Hematopoietic multipotent progenitor cell treated with erythropoietin and hydrocortisone succinate and interleukin-3 and kit ligand, for 15 days (in vitro differentiated cells): ENCODE measurements at regions not wholly inside any gene's neighbourhood (a gene's known extent, or its start where the extent isn't known, plus 50 kb on each side); places are given as distances from the start of the nearest gene placed in this dataset.
A peak's percentile ranks its signal among the peaks of the same experiment; 100 is the strongest.
"Not testable (repeated sequence)": the region's sequence is repeated elsewhere in the genome, so short reads cannot be mapped to it uniquely, and the experiment has no call there.

Experiments used
- DNase-seq: peaks from one replicate; pipeline ENCODE4 v3.0.0-alpha.2; 2015; ENCODE audit warnings: low spot score

DNA sequence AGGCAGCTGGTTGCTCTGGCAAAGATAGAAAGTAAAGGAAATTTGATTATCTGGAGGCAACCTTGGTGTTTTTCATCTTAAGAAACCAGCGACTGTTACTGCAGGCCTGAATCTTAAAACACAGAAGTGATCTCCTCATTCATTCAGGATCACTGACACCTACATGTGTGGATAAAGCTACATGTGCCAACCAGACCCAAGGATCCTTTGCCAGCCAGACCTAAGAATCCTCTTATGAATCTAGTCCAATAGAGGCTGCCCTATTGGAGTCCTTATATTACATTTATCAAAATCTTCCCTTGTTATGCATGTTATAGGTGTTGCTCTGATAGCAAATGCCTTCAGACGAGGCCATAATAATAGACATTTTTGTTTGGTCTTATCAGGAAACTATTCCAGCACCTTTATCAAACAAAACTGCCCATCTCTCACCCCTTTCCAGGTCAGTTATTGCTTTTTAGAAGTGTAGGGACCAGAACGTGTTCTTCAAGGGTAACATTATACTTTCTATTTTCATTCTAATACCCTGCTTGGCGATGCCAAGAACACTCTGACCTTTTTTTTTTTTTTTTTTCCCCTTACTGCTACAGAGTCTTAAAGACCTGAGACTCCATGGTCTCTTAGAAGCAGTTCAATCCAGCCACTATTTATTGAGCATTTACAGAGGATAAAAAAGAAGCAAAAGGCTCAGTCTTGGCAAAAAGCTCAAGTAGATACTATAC lies 175.5 kb upstream of the PTBP2 start:
- no peak for DNase-seq

DNA sequence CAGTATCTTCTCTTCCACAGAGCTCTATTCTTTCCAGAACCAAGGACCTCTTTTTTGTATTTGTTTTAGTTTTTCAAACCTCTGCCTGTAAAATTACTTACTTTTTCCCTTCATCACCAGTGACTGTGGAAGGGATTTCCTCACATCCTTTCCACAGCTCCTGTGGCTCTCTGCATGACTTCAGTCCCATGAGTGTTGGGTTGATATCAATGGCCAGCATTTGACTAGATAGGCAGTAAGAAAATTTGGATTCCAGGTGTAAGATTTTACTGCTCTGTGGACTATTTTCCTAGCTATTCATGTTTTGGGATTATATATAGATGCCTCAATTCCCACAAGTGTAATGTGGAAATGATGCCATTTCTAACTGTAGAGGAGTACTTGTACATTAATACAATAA lies 171.5 kb upstream of the PTBP2 start:
- DNase-seq = no peak

DNA sequence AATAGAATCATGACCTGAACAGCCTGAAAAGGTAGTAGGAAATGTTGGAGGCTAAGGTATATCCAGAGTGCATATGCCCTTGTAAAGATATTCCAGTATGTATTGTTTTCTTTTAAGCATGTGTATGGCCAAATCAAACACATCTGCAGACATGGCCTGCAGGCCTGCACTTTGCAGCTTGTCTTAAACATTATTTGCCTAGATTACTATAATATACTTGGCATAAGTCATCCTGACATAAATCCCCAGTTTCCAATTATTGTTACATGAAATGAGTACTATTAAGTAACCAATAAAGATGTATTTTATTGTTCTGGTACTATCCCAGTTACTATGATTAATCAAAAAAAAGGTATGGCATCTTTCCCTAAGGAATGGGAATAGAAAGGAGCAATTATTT lies 169.1 kb upstream of the PTBP2 start:
- no peak for DNase-seq

DNA sequence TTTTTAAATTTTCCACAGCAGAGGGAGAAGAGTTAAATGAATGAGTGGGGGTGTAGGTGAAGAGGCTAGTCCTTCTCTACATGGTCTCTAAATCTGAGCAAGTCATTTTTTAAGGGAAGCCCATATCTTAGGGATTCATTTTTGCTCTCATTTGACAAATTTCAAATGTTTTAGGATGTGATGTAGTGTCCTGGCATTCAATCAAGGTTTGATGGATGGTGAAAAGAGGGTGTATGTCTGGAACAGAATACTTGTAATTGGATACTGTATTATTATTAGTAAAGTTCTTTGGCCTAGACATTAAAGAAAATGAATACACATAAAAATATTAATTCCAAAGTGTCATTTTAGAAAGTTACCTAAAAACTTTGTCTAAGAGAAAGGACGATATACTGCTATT lies 167.8 kb upstream of the PTBP2 start:
- DNase-seq = no peak

DNA sequence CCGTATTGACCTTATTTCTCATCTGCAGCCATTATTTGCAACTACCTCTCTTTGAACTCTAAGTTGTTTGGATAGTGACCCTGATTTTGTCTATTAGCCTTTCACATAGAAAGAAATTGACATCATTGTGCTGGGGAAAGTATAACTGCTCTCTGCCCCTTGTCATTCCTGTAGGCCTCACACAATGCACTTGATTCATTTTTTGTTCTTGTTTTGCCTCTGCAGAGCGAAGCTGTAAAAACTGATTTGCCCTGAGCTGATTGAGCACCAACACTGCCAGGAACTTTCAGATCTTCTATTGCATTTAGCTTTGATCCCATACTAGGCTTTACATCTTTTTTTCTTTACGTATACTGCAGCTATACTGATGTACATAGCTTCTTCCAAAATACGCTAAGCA lies 167.2 kb upstream of the PTBP2 start:
- no peak for DNase-seq

DNA sequence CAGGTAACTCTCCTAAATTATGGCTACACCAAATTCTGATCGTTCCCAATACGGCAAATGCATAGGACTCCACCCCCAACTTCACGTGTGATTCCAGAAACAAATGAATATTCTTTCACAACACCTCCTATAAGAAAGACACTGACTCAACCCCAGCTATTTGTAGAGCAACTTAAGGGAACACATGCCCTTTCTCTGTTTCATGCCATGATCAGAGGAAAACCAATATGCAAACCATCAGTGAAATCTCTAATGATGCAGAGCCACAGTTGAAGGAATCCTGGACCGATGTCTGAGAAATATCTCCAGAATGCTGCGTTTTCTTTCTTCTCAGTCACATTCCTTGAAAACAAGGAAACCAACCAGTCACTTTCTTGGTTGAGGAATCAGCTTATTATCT lies 164.2 kb upstream of the PTBP2 start:
- no peak for DNase-seq

DNA sequence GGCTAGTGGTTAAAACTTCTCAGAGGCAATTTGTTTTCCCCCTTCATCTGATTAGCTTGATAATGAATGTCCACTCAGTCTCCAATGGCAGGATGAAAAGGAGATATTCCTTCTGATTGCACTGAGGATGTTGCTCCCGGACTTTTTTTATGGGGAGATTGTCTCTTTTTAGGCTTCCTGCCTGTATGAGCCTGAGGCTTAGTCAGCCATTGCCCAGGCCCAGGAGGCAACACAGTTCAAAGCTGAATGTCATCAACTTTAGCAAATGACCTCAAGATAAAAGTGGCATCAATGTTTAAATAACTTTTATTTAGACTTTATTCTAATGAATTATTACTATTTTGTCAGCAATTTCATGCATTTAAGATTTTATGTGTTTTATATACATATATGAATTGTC lies 162.9 kb upstream of the PTBP2 start:
- no peak for DNase-seq

DNA sequence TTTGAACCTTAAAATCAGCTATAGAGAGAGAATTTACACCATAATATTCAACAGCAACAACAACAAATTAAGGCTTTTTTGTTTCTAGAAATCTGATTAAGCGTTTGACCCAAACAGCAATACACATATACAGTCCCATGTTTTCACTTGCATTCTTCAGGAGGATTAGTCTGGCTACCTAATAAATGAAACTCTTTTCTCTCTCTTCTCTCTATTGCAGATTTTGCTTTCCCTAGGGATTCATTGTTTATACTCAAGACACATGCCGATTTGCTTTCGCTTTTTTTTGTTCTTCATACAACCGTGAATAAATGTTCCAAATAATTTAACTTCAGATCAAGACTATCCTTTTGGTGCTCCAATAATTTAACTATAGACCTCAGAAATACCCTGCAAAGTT lies 162.4 kb upstream of the PTBP2 start:
- DNase-seq = no peak

DNA sequence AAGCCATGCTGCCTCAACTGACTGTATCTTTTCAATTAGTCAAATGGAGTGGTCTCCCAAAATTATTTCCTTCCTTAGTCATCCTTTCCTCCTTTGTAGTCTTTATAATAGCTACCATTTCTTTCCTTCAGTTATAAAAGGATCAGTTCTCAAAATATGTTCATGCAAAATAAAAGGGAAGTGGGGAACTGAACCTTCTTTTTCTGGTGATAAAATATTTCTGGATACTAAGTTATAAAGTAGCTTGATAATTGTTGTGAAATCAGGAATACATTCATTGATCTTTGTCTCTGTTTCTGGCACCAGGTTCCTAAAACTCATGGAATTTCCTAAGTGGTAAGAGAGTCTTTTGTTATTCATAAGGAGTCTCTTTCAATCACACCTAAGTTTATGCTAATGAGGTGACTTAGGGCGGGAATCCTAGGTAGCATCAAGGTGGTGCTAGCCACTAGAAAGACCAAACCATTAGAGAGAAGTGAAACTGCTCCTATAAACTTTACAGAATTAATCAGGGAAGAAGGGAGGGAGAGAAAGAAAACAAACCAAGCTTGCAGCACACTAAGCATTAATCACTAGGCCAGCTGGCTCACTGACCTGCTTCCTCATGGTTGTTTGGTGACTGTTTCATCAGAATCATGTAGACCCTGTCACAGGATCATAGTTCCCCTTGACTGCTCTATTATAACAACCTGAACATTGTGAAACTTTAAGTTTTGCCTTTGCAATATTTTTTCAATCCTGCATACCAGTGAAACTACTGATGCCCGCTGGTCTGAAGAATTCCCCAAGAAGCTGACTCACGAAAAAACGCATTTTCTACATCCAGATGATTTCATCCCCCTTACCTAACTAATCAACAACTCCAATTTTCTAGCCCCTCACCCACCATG lies 161.6 kb upstream of the PTBP2 start:
- no peak for DNase-seq

DNA sequence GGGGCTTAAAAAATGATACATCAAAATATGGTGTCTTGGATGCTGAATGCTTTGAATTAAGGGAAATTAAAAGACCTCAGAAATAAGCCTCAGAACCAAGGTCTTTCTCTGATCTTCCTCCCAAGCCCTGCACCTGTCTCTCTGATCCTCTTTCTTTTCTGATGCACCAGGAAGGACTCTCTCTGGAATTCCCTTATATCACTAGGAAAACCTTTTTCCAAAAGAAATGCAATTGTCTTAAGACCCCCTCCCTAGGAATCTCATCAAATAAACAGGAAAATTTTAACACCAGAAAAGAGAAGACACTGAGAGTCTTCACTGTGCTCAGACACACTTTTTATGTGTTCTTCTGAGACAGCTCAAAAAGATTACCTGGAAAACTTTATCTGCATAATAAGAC lies 159.5 kb upstream of the PTBP2 start:
- DNase-seq = no peak

DNA sequence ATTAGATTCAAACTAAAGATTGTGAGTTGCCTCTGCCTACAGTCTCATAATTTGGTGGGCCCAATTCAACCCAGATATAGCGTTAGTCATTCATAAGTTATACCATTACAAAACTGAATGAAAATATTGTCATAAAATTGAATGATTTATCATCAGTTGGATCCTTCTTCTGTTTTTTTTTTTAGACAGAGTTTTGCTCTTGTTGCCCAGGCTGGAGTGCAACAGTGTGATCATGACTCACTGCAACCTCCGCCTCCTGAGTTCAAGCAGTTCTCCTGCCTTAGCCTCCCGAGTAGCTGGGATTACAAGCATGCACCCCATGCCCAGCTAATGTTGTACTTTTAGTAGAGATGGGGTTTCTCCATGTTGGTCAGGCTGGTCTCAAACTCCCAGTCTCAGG lies 157.2 kb upstream of the PTBP2 start:
- DNase-seq = not testable (repeated sequence)

DNA sequence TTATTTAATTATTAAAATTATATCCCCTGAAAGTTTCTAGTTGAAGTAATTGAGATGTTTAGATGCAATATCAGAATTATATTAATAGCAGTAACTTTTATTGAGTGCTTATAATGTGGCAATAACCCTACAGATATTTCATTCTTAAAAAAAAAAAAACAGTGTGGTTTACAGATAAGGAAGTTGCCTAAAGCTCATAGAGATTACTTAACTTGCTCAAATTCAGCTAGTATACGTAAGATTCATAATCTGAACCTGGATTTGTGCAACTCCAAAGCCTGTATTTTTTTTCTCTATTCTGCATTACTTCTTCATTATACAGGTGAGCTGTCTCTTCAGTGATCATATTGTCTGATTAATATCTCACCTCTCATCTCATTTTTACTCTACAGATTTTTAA lies 156.0 kb upstream of the PTBP2 start:
- DNase-seq = no peak

DNA sequence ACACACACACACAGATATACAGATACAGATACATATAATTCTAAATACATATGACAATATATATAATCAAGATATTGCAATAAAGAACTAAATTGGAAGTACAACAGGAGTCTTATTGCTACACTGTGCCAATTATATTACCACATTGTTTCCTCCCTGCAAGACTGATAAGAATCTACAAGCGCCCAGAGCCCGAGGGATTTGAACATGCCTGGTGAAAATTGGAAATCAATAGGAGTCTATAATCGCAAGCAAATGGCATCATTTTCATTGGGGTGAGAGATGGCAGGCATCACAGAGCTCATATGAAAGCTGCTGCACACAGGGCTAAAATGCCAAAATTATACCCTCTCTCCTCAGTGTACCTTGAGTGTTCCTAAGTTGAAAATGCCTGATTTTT lies 152.9 kb upstream of the PTBP2 start:
- no peak for DNase-seq

DNA sequence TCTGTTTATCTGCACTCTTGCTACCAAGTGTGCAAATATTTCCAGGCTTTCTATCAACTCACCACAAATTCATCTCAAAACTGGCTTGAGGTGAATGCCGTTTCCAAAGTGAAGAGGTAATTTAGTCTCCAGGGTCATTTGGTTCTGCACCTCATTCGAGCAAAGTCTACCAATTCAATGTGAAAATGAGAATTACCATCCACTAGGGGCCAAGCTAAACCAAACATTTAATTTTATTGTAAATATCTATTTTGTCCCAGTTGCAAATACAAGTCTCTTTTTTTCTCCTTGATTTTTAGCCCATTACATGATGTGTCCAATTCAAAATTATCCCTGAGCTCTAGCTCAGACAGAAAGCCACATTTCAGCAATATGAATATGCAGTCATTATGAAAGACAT lies 152.3 kb upstream of the PTBP2 start:
- no peak for DNase-seq

DNA sequence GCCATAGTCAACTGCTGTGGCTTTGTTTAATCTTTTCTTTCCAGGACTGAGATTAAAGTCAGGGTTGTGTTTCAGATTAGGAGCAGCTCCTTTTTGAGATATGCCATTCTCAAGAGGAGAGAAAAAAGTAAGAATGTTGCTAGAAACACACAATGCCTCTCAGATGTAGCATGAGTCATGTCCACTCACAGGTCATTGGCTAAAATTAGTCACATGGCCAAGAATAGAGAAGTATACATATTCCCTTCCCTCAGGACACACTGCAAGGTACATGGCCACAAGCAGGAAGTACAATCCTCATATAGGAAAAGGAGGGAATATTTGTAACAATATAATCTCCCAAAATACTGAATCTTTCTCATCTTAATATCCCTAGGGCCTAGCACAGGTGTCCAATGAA lies 141.9 kb upstream of the PTBP2 start:
- DNase-seq = no peak

DNA sequence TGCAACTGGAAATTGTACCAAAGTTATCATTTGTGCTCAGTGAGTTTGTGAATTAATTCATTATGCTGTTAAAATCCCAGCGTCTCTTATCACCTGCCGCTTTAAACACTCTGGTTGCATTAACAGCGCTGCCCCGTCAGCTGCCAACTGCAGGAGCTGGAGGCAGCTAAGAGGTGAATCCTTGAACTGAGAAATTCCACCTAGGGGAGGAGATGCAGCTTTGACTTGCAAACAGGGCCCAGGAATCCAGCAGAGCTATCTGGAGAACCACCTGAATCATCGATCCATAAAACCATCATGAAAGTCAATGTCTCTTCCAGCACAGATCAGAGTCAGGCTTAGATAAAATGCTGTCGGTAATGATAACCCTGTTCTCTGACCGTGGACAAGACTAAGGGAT lies 140.7 kb upstream of the PTBP2 start:
- no peak for DNase-seq

DNA sequence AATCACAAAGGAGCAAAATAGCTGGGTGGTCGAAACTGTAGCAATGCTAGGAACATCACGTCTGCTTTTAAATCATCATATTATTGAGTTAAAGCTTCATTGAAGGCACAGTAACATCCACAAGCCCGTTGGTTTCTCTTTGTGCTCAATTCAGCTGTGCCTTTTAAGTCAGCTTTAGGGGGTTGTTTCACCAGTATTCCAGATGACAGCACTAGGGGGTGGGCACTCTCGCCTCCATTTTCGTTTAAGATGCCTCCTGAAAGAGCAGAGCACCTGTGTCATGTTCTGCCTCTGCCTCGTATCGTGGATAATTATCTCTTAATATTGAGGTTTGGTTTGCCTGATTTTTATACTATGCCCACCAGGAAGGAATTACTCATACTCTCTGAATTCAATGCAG lies 139.8 kb upstream of the PTBP2 start:
- no peak for DNase-seq

DNA sequence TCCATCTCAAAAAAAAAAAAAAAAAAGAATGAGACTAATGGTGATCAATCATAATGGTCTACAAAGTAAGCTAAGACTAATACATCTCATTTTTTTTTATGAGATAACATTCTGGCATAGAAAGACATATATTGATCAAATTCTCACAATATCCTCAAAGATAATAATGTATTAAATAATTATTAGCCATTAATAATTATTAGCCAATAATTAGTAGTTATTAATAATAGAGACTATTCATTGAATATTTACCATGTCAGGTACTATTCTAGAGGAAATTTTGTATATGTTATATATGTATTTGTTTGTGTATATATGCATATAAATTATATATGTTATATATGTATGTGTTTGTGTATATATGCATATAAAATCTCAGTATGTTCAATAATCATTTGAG lies 137.7 kb upstream of the PTBP2 start:
- no peak for DNase-seq

DNA sequence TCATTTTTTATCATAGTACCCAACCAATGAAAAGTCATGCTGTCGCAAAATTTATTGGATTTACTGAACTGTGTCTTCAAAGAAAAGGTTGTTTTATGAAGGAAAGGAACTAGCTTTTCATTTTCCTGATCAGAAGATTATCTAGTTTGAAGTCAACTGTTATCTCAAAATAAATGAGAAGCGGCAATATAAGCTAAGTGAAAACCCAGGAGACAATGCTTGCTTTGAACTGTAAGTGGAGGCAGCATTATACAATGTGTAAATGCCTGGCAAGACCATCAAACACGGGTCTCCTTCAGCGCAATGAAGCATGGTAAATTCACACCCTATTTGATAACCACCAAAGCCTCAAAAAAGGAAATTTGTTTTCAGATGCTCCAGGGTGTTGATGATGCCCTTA lies 134.4 kb upstream of the PTBP2 start:
- no peak for DNase-seq

DNA sequence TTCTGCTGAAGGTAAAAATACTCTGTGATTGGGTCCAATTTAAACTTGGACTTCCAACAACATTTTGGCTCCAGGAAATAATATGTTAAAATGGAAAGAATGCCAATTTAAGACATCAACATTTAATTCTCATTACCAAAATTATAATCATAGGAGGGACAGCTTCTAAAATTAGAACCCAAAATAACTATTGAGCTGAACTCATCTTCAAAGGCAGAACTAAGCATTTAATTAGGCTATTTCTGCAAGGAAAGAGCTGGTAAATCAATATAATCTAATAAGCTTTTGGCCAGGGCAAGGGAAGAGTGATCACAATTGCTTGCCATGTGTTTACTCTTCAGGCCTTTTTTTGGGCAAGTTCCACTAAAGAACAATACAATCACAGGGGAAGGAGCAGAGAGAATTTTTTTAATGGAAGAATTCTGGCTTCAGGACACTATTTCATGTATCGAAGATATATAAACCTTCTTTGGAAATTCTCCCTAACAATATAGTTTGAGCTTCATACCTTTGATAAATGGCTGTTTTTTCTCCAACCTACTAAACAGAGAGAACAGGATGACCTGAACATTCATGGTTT lies 133.1 kb upstream of the PTBP2 start:
- DNase-seq = no peak

DNA sequence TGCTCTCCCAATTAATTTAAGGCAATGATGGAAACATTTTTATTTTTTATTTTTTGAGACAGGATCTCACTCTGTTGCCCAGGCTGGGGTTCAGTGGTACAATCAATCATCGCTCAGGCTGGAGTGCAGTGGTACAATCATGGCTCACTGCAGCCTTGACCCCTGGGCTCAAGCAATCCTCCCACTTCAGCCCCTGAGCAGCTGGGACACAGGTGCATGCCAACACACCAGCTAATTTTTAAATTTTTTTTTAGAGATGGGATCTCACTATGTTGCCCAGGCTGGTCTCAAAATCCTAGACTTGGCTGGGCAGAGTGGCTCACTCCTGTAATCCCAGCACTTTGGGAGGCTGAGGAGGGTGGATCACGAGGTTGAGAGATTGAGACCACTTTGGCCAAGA lies 126.1 kb upstream of the PTBP2 start:
- DNase-seq = not testable (repeated sequence)

DNA sequence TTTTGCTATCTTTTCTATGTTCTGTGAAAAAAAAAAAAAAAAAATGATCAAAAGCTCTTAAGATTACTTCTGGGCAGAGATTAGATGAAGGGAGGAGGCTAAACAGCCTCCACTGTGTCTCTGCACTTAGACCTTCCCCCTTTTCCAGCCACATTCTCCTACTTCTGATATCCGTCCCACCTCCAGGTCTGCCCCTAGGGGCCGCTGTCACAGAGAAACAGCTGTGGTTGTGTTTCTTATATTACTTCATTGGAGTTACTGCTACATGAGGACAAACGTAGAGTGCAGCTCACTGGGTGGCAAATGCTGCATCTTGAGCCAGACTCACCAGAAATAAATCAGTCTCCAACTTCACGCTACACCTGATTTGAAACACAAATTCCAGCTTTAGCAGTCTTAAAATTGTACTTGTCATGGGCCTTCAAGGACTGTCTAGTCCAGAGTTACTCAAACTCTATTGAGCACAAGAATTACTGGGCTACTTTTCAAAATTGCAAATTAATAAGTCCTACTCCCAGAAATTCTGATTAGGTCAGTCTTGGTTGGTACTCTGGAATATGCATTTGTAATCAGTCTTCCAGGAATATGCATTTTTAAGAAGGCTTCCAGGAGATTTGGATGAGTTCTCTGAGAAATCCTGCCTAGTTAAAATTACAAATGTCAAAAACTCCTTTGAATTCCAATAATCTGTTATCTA lies 125.2 kb upstream of the PTBP2 start:
- peak; percentile 4 for DNase-seq

DNA sequence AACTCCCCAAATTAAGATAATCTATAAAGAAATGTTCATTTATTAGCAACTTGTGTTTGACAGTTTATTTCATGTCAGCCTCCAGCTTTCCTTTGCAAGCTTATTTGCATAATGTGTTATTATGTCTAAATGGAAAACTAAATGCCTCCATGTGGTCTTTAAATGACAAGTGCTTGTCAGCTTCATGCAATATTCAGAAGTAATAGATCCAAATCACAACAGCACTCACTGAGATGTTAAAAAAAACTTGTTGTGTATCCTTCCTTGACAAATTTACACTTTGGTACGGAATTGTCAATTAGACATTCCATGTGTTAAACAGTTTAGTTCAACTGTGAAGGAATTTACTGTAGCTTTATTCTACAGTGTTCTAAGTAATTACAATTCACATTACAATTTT lies 124.4 kb upstream of the PTBP2 start:
- DNase-seq = no peak
